HG03571 (cell line): ENCODE measurements at regions not wholly inside any gene's neighbourhood (a gene's known extent, or its start where the extent isn't known, plus 50 kb on each side); places are given as distances from the start of the nearest gene placed in this dataset.
"Not testable (repeated sequence)": the region's sequence is repeated elsewhere in the genome, so short reads cannot be mapped to it uniquely, and the experiment has no call there.

Experiments
- ATAC-seq: cut with Tn5 transposase; IDR thresholded peaks from one replicate; pipeline ENCODE4 v1.9.1; 2021; ENCODE audit not compliant: unreplicated experiment

DNA sequence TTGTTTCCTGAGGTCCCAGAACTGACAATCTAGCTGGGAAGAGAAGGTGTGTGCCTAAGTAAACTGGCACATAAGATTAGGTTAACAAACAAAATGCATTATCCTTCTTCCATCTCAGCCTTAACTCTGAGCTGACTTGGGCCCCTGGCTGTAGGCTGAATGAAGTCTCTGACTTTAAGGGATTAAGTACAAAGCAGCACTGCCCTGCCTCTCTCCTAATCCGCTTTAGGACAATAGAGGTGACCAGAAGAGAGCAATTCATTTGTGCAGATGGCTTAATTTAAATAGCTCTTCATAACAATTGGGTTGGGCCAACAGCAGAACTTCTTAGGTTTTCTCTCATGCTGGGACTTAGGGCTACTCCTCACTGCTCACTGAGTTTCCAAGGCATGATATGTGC lies 181.6 kb upstream of the SOX14 start:
- no peak for ATAC-seq

DNA sequence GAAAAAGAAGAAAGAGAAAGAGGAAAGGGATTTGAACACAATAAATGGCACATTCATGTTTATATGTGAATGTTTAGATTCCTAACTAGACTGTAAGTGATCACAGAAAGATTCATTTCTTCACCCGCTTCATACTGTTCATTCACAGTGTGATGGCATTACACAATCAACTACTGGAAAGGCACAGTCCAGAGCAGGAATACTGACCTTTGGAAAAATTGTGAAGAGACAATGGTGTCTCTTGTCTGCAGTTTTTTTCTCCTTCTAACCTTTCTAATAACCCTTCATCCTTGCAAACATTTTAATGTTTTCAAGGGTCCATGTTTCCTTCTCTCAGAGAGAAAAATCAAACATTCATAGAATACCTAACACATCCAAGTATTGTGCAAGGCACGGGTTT lies 180.9 kb upstream of the SOX14 start:
- ATAC-seq = no peak

DNA sequence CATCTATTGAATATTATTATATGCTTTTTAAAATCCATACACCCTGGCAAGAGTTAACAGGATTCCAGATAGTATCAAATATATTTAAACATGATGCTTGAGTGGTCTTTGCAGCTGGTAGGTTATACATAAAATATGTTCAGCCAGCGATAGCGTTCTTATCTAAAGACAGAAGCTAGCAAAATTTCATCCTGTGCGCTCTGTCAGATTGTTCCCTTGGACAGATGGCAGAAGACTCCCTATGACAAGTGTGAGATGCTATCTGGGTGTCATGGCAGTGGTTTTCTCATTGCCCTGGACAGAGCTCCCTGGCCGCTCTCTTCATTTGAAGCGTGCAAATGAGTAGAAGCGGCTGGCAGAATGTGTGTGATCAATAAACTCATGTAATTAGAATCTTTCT lies 175.2 kb upstream of the SOX14 start:
- ATAC-seq = no peak

DNA sequence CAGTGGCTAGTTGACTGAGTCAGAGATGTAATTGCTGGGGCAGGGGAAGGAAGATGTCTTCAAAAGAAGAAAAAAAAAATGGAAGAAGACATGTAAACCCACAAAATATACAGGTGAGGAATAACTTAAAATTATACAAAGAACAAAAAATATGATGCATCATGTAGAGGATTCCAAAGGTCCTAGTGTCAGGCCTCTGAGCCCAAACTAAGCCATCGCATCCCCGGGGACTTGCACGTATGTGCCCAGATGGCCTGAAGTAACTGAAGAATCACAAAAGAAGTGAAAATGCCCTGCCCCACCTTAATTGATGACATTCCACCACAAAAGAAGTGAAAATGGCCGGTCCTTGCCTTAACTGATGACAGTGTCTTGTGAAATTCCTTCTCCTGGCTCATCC lies 168.7 kb upstream of the SOX14 start:
- ATAC-seq = not testable (repeated sequence)

DNA sequence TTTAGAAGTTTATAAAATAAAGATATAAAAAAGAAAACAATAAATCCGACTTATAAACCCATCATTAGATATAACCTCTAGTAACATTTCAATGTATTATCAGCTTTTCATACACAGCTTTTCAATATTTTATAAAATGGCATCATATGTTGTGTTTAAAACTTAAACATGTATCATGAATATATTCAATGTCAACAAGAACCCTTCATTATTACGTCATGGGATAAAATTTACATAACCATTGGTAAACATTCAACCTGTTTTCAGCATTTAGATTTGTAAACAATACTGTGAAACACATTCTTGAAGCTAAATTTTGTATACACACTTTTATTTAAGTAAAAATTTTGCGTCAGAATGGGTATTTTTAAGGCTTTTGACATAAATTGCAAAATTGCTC lies 153.4 kb upstream of the SOX14 start:
- no peak for ATAC-seq

DNA sequence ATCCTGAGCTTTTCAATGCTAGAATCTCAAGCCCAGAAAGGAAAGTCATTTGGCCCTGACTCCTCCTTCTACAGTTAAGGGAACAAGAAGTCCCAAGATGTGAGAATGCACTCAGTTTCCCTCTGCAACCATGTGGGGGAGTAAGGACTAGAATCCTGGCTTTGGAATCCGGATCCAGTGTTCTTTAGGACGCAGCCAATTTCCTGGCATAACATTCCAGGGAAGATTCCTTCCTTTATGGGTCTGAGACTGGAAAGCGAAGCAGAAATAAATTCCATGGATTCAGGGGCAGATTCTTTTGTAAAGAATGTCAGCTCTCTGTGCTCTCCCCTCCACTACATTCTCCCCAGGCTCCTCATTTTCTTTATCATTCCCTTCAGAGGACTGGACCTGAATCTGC lies 151.8 kb upstream of the SOX14 start:
- ATAC-seq = no peak

DNA sequence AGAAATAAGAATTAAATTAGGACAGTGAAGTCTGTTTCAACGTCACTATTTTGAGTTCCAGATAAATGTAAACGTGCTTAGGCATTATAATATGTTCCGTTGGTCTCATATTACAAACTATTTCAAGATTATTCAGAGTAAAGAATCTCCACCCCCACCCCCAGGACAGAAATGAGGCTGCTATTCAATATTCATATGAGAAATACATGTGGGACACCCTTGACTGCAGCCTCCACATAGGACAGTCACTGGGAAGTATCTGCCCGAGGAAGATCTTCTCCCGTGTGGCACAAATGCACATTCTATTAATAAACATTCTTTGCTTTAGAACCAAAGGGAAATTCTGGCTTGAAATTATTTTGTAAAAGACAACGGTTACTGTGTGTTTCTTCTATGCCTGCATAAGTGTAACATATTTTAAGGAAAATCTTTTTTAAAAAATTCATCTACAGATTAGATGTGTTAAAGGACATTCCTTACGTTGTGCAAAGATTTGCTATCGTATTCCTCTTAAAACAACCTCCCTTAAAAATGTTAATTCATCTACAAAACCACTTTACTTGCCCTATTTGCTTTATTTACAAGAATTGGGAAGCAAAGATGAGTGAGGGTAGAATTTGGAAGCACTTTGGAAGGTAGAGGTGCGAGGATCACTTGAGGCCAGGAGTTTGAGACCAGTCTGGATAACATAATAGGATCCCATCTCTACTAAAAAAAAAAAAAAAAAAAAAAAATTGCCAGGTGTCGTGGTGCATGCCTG lies 148.3 kb upstream of the SOX14 start:
- ATAC-seq = no peak

DNA sequence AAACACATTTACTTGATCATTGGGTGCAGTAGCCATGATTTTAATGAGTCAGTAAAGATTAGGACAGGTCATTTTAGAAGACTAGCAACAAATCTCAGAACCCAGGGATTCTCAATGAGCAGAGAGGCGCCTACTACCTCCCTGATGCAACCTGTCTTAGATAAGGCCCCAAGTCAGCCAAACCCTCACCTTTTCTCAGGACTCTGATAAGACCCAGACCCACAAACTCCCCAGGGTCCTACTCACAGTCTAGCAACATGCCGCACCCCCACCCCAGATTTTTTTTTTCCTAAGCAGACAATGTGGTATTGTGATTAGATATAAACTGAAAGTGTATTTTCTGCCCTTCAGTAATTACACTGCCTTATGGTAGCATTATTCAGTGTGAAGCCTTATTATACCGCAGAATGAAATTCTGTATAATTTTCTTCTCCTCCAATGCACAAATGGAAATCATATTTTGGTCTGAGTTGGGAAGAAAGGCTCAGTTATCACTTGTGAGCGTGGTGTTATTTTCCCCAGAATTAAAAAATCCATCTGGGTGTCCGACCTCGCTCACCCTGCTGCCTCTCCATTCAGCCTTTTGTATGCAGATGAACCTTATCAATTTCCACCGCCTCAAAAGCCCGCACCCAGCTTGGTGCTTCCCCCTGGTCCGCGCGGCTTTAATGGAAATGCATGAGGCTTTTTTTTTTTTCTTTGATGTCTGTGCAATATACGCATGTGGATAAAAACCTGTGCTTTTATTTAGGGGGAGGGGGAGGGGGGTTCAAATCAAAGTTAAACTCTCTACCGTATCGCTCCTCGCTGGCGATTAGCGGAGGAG lies 122.0 kb upstream of the SOX14 start:
- ATAC-seq = no peak

DNA sequence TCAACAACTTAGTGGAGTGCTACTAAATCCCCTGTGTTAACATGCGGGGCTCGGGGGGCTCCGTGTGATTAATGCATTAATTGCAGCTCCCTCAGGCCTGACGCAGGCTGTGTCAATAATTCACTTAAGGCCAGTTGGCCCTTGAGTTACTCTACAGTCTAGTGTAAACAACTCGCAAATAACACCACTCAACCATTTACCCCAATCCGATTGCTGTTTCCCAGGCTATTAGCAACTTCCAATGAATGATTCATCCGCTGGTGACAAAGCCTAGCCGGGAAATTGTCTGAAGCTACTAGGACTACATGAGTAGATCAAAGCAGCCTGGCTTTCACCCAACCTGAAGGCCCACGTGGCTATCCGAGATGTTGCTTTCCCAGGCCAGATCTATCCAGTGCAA lies 121.3 kb upstream of the SOX14 start:
- no peak for ATAC-seq

DNA sequence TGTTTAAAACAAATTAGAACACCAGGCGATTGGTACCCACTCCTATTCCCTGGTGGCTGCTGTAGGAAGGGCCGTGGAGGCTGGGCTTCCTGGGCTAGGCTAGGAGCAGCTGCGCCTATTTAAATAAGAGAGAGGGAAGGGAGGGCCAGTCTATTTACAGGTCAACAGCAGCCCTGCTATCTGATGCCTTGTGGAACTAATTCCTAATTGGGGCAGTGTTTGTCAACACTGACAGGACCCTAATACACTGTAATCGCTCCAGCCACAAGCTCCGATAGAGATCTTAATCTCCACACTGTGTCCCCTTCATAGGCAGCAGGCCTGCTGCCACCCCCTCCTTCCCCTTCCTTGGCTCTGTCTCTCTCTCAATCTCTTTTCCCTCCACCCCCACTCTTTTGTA lies 116.9 kb upstream of the SOX14 start:
- ATAC-seq = no peak

DNA sequence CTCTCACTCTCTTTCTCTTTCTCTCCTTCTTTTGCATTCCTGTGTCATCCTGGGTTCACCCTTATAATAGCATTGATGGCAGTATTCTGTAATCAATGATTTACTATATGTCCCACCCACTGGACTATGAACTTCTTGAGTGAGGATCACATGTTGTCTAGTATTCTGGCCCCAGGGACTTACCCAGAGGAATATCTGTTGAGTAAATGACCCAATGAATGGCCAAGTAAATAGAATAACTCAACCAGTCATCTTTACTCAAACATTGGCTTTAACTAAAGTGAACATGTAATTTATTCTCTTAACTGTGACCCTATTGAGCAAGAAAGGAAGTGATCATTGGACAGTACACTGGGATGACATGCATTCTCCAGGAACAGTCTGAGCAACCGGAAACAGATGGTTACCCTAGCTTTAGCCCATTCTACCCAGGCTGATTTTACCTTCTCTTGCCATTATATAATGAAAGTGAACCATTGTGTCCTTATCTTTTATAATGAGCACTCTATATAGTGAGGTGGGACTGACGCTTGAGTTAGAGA lies 94.5 kb upstream of the SOX14 start:
- no peak for ATAC-seq

DNA sequence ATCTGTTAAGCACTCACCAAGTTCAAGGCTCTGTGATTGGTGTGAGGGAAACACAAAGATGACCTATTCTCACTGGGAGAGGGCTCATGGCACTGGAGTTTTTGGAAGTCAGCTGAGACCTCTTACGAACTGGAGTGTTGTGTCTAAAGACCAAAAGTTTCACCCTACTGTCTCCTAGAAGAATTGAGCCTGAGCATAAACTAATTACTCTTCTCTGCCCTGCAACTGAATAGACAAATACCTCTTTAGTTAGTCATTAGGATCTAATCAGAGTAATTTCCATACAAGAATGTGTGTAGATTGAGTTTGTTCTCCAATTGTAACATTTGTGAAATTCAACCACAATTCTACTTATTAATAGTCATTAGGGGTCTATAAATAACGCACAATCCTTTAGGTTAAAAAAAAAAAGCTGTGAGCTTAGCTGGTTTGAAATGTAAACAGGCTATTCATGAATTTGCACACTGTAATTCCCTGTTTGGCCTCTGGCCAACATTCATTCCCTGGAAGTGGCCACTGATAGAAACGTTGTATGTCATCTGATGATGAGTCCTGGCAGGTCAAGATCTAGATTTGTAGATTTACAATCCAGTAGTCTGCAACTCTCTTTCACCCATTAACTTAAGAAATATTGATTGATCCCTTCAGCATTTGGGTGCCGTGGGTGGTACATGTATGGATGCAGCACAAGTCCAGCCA lies 76.8 kb upstream of the SOX14 start:
- ATAC-seq = no peak

DNA sequence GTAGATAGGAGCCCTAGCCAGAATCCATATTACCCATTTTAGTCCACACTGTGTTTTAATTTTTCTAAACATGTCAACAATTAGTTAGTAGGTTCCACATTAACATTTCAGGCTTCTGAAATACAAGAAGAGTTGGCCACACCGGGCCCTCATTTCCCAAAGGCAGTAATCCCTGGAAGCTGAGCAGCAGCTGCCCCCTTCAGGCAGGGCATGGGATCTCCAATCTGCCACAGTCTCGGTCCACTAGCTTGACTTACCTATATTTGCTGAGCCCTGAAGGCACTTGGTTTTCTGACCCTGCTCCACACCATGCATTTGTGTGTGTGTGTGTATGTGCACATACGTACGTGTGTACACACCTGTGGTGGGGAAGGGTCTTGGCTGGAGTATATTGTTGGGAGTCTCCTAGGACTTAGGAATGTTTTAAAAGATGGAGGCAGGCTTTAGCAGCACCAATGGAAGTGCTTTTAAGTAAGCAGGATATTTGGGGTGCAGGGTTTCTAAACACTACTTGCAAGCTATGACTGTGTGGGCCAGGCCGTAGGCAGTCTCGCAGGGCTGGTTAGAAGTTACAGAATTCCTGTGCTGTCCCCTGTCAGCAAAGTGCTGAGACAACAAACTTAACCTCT lies 71.2 kb upstream of the SOX14 start:
- no peak for ATAC-seq

DNA sequence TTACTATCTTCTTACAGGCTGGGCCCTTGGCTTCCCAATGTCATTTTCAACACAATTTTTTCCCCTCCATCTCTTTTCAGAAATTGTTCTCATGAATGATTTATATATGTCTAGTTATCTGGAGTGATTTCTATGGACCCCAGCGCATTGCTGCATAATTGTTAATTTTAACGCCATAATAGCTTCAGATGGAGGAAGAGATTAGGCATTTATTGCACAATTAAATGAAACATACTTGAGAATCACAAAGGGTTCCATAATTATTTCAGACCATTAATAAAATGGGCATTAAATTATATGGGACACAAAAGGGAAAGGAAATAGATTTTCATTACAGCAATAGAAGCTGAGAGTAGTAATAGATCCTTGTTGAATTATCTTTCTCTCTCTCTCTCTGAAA lies 70.3 kb upstream of the SOX14 start:
- no peak for ATAC-seq

DNA sequence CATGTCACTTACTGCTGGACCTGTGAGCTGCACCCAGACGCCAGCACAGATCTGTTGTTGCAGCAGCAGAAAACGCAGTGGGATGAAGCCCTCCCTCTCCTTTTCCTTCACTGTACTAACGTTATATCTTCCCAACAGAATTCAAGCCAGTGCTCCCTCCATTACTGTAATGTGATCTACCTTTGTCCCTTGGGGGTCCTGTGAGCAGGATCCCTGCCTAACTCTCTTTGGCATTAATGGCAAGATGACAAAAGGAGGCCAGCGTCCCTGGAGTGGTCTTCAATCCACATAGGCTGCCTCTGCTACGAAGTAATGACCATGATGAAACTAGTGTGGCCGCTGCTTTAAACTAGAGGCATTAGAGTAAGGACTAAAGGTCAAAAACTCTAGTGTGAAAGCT lies 69.3 kb upstream of the SOX14 start:
- no peak for ATAC-seq

DNA sequence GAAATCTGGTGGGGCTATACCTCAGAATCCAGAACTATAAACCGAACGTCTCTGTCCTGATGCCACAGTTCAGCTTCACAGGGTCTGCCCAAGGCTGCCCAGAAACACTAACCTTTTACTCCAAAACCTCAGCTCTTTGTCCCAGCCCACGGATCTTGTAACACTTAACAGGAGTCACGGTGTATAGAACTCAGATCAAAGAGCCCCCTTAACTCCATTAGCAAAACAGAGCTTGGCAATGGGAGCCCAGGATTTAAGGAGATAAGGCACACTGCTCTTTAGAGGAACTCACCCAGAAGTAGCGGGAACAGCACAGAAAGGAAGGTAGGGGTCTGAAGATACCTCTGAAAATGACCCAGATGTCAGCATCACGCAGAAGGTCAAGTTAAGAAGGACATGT lies 68.8 kb upstream of the SOX14 start:
- ATAC-seq = no peak

DNA sequence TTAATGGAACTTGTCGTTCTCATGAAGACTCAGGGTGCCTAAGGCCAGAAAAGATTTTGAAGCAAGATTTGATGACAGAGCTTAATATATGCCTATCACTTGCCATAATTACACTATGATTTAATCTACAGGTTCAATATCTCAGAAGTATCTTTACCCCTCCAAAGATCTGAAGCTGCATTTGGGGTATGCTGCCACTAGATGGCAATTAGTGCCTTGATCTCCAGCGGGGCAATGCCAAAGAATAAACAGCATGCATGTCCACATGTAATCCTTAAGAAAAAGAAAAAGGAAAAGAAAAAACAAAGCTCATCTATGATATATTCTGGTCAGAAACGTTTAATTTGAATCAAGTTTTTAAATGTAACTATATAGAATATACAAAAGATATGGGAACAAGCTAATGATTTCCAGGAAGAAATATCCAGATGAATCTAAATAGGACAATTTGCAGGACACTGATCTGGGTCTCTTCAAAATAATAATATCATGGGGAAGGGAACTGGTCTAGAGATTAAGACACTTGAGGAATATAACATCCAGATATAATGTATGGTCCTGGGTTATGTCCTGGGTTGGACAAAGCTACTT lies 55.0 kb upstream of the SOX14 start:
- no peak for ATAC-seq

DNA sequence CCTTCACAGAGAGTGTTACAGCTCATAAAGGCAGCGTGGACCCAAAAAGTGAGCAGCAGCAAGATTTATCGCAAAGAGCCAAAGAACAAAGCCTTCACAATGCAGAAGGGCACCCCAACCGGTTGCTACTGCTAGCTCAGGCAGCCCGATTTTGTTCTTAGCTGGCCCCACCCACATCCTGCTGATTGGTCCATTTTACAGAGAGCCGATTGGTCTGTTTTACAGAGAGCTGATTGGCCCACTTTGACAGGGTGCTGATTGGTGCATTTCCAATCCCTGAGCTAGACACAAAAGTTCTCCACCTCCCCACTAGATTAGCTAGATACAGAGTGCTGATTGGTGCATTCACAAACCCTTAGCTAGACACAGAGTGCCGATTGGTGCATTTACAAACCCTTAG lies 50.1 kb upstream of the SOX14 start:
- ATAC-seq = not testable (repeated sequence)
